ENCODE measurements at regions not wholly inside any gene's neighbourhood (a gene's known extent, or its start where the extent isn't known, plus 50 kb on each side); places are given as distances from the start of the nearest gene placed in this dataset.
A peak's percentile ranks its signal among the peaks of the same experiment; 100 is the strongest.

GRCh38 chr2:193240752-193241151, 1046.0 kb upstream of the TMEFF2 start:
- TF ChIP-seq EZH2phosphoT487 (IDR thresholded peaks at IDR 0.05; ENCODE audit: borderline replicate concordance, low read length) (no peak), CTCF (conservative IDR thresholded peaks at IDR 0.05; ENCODE audit: low read depth, low read length) (peak; percentile 65), EZH2 (IDR thresholded peaks at IDR 0.05; ENCODE audit: low read length, unreplicated experiment) (no peak)
